ENCODE measurements at regions not wholly inside any gene's neighbourhood (a gene's known extent, or its start where the extent isn't known, plus 50 kb on each side); places are given as distances from the start of the nearest gene placed in this dataset.

DNA sequence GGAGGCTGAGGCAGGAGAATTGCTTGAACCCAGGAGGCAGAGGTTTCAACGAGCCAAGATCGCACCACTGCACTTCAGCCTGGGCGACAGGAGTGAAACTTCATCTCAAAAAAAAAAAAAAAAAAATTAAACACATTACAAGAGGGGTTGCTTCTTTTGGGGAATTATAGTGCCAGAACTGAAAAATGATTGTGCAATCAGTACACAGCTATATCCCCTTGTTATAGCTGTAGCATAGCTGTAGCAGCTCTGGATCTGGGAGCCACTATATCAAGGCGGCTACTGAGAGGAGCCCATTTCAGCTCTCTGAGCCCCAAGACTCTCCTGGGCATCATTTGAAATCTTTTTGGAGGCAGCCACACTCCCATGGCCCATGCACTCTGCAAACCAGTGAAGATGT, 334.3 kb downstream of the TFAP2A start:
- TF ChIP-seq, protein P1, sequence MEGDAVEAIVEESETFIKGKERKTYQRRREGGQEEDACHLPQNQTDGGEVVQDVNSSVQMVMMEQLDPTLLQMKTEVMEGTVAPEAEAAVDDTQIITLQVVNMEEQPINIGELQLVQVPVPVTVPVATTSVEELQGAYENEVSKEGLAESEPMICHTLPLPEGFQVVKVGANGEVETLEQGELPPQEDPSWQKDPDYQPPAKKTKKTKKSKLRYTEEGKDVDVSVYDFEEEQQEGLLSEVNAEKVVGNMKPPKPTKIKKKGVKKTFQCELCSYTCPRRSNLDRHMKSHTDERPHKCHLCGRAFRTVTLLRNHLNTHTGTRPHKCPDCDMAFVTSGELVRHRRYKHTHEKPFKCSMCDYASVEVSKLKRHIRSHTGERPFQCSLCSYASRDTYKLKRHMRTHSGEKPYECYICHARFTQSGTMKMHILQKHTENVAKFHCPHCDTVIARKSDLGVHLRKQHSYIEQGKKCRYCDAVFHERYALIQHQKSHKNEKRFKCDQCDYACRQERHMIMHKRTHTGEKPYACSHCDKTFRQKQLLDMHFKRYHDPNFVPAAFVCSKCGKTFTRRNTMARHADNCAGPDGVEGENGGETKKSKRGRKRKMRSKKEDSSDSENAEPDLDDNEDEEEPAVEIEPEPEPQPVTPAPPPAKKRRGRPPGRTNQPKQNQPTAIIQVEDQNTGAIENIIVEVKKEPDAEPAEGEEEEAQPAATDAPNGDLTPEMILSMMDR (IDR thresholded peaks at IDR 0.05): no peak
- TF ChIP-seq POLR2A (IDR thresholded peaks at IDR 0.05) (no peak), POLR2AphosphoS5 (IDR thresholded peaks at IDR 0.05; ENCODE audit: insufficient read depth in 1 of 2, low read depth in 1 of 2) (no peak)

Measured in vagina (tissue), 2 donors.